ENCODE measurements at regions not wholly inside any gene's neighbourhood (a gene's known extent, or its start where the extent isn't known, plus 50 kb on each side); places are given as distances from the start of the nearest gene placed in this dataset.

GRCh38 chr11:47916361-47916841 lies 64.0 kb upstream of the PTPRJ start:
- ATAC-seq (ENCODE audit: low read depth in 2 of 2), result no peak
- peaks cover 5% of the 10 kb centered on the region for H3K27me3 Mint-ChIP-seq
- no peak overlapping the region for H3K4me3 ChIP-seq (ENCODE audit: low read depth, low read length)
- H3K4me1 Mint-ChIP-seq, result peaks cover 12 to 66% (median 40%) of the 10 kb centered on the region in 4 donors
- no peak for DNase-seq
- no peaks in the 10 kb centered on the region for H3K9me3 ChIP-seq (ENCODE audit: control insufficient read depth in 2 of 2, low read length in 2 of 2)
- H3K27me3 ChIP-seq (ENCODE audit: control insufficient read depth, insufficient read depth, low read length), result no peaks in the 10 kb centered on the region
- H3K27ac Mint-ChIP-seq, result peak overlapping the region; percentile 48 to 79 (median 74)
- no peak overlapping the region for H3K4me3 Mint-ChIP-seq
- peaks cover 0 to 2% (median 0%) of the 10 kb centered on the region in 7 donors for H3K9me3 Mint-ChIP-seq
- H3K36me3 ChIP-seq (ENCODE audit: control insufficient read depth, insufficient read depth, low read length), result no peaks in the 10 kb centered on the region
- H3K27ac ChIP-seq (ENCODE audit: insufficient read depth, low read length, poor library complexity, severe bottlenecking), result no peak overlapping the region
- no peaks in the 10 kb centered on the region for H3K36me3 Mint-ChIP-seq
- H3K4me1 ChIP-seq (ENCODE audit: control insufficient read depth, insufficient read depth, low read length, poor library complexity, severe bottlenecking), result peaks cover 35% of the 10 kb centered on the region

GRCh38 chr11:47915783-47916182 lies 64.6 kb upstream of the PTPRJ start:
- Mint-ChIP-seq H3K9me3 (peaks cover 0 to 2% (median 0%) of the 10 kb centered on the region in 7 donors), H3K27me3 (peaks cover 5% of the 10 kb centered on the region), H3K4me3 (no peak overlapping the region), H3K27ac (peak overlapping the region in 2 of 3 donors; percentile 74 to 83), H3K36me3 (no peaks in the 10 kb centered on the region), H3K4me1 (peaks cover 12 to 60% (median 35%) of the 10 kb centered on the region in 4 donors)
- no peak overlapping the region for H3K4me3 ChIP-seq (ENCODE audit: low read depth, low read length)
- DNase-seq (no peak), ATAC-seq (ENCODE audit: low read depth in 2 of 2) (no peak)
- no peaks in the 10 kb centered on the region for H3K9me3 ChIP-seq (ENCODE audit: control insufficient read depth in 2 of 2, low read length in 2 of 2)
- no peaks in the 10 kb centered on the region for H3K27me3 ChIP-seq (ENCODE audit: control insufficient read depth, insufficient read depth, low read length)
- no peak overlapping the region for H3K27ac ChIP-seq (ENCODE audit: insufficient read depth, low read length, poor library complexity, severe bottlenecking)
- H3K4me1 ChIP-seq (ENCODE audit: control insufficient read depth, insufficient read depth, low read length, poor library complexity, severe bottlenecking), result peaks cover 29% of the 10 kb centered on the region
- no peaks in the 10 kb centered on the region for H3K36me3 ChIP-seq (ENCODE audit: control insufficient read depth, insufficient read depth, low read length)

GRCh38 chr11:47915374-47915773 lies 65.0 kb upstream of the PTPRJ start:
- Histone ChIP-seq H3K27ac (ENCODE audit: insufficient read depth, low read length, poor library complexity, severe bottlenecking) (no peak overlapping the region), H3K36me3 (ENCODE audit: control insufficient read depth, insufficient read depth, low read length) (no peaks in the 10 kb centered on the region), H3K4me3 (ENCODE audit: low read depth, low read length) (no peak overlapping the region), H3K4me1 (ENCODE audit: control insufficient read depth, insufficient read depth, low read length, poor library complexity, severe bottlenecking) (peaks cover 25% of the 10 kb centered on the region), H3K27me3 (ENCODE audit: control insufficient read depth, insufficient read depth, low read length) (no peaks in the 10 kb centered on the region), H3K9me3 (ENCODE audit: control insufficient read depth in 2 of 2, low read length in 2 of 2) (no peaks in the 10 kb centered on the region)
- Mint-ChIP-seq H3K4me1 (peaks cover 11 to 56% (median 31%) of the 10 kb centered on the region in 4 donors), H3K36me3 (no peaks in the 10 kb centered on the region), H3K4me3 (peak overlapping the region in 1 of 4 donors; percentile 77), H3K27me3 (peaks cover 3% of the 10 kb centered on the region), H3K27ac (peak overlapping the region; percentile 74 to 83 (median 76)), H3K9me3 (peaks cover 0 to 2% (median 0%) of the 10 kb centered on the region in 7 donors)
- DNase-seq, result peak in 1 of 3 donors; percentile 64
- ATAC-seq (ENCODE audit: low read depth in 2 of 2), result no peak

- Mint-ChIP-seq H3K27ac (peak overlapping the region in 2 of 3 donors; percentile 56 to 74), H3K4me1 (peaks cover 8 to 50% (median 26%) of the 10 kb centered on the region in 4 donors), H3K27me3 (no peaks in the 10 kb centered on the region), H3K36me3 (no peaks in the 10 kb centered on the region), H3K9me3 (no peaks in the 10 kb centered on the region), H3K4me3 (no peak overlapping the region)
- no peaks in the 10 kb centered on the region for H3K9me3 ChIP-seq (ENCODE audit: control insufficient read depth in 2 of 2, low read length in 2 of 2)
- no peaks in the 10 kb centered on the region for H3K36me3 ChIP-seq (ENCODE audit: control insufficient read depth, insufficient read depth, low read length)
- no peak for ATAC-seq (ENCODE audit: low read depth in 2 of 2)
- no peaks in the 10 kb centered on the region for H3K27me3 ChIP-seq (ENCODE audit: control insufficient read depth, insufficient read depth, low read length)
- no peak for DNase-seq
- no peak overlapping the region for H3K4me3 ChIP-seq (ENCODE audit: low read depth, low read length)
- H3K4me1 ChIP-seq (ENCODE audit: control insufficient read depth, insufficient read depth, low read length, poor library complexity, severe bottlenecking), result peaks cover 19% of the 10 kb centered on the region
- H3K27ac ChIP-seq (ENCODE audit: insufficient read depth, low read length, poor library complexity, severe bottlenecking), result no peak overlapping the region
Observed at GRCh38 chr11:47914743-47915142, 65.6 kb upstream of the PTPRJ start.

- DNase-seq, result no peak
- Histone ChIP-seq H3K9me3 (ENCODE audit: control insufficient read depth in 2 of 2, low read length in 2 of 2) (no peaks in the 10 kb centered on the region), H3K27ac (ENCODE audit: insufficient read depth, low read length, poor library complexity, severe bottlenecking) (no peak overlapping the region), H3K36me3 (ENCODE audit: control insufficient read depth, insufficient read depth, low read length) (no peaks in the 10 kb centered on the region), H3K27me3 (ENCODE audit: control insufficient read depth, insufficient read depth, low read length) (no peaks in the 10 kb centered on the region), H3K4me3 (ENCODE audit: low read depth, low read length) (no peak overlapping the region), H3K4me1 (ENCODE audit: control insufficient read depth, insufficient read depth, low read length, poor library complexity, severe bottlenecking) (peaks cover 12% of the 10 kb centered on the region)
- H3K27ac Mint-ChIP-seq, result peak overlapping the region; percentile 57 to 82 (median 59)
- no peak overlapping the region for H3K4me3 Mint-ChIP-seq
- peaks cover 4 to 39% (median 16%) of the 10 kb centered on the region in 4 donors for H3K4me1 Mint-ChIP-seq
- no peaks in the 10 kb centered on the region for H3K36me3 Mint-ChIP-seq
- no peaks in the 10 kb centered on the region for H3K9me3 Mint-ChIP-seq
- no peak for ATAC-seq (ENCODE audit: low read depth in 2 of 2)
- H3K27me3 Mint-ChIP-seq, result no peaks in the 10 kb centered on the region
Observed at GRCh38 chr11:47913529-47914244, 65.5 kb upstream of the NUP160 start.

- no peak for DNase-seq
- Histone ChIP-seq H3K27ac (ENCODE audit: insufficient read depth, low read length, poor library complexity, severe bottlenecking) (no peak overlapping the region), H3K27me3 (ENCODE audit: control insufficient read depth, insufficient read depth, low read length) (no peaks in the 10 kb centered on the region), H3K4me1 (ENCODE audit: control insufficient read depth, insufficient read depth, low read length, poor library complexity, severe bottlenecking) (peaks cover 12% of the 10 kb centered on the region), H3K36me3 (ENCODE audit: control insufficient read depth, insufficient read depth, low read length) (no peaks in the 10 kb centered on the region), H3K4me3 (ENCODE audit: low read depth, low read length) (no peak overlapping the region), H3K9me3 (ENCODE audit: control insufficient read depth in 2 of 2, low read length in 2 of 2) (no peaks in the 10 kb centered on the region)
- Mint-ChIP-seq H3K27ac (peak overlapping the region in 1 of 3 donors; percentile 58), H3K4me3 (no peak overlapping the region), H3K4me1 (peaks cover 4 to 36% (median 12%) of the 10 kb centered on the region in 4 donors), H3K36me3 (no peaks in the 10 kb centered on the region), H3K27me3 (no peaks in the 10 kb centered on the region), H3K9me3 (peaks cover 0 to 2% (median 0%) of the 10 kb centered on the region in 7 donors)
- no peak for ATAC-seq (ENCODE audit: low read depth in 2 of 2)
Observed at GRCh38 chr11:47912843-47913437, 64.8 kb upstream of the NUP160 start.

GRCh38 chr11:47911149-47911548 lies 63.0 kb upstream of the NUP160 start:
- no peak overlapping the region for H3K4me3 Mint-ChIP-seq
- Histone ChIP-seq H3K4me1 (ENCODE audit: control insufficient read depth, insufficient read depth, low read length, poor library complexity, severe bottlenecking) (peaks cover 12% of the 10 kb centered on the region), H3K27me3 (ENCODE audit: control insufficient read depth, insufficient read depth, low read length) (no peaks in the 10 kb centered on the region), H3K4me3 (ENCODE audit: low read depth, low read length) (no peak overlapping the region), H3K9me3 (ENCODE audit: control insufficient read depth in 2 of 2, low read length in 2 of 2) (no peaks in the 10 kb centered on the region), H3K27ac (ENCODE audit: insufficient read depth, low read length, poor library complexity, severe bottlenecking) (no peak overlapping the region), H3K36me3 (ENCODE audit: control insufficient read depth, insufficient read depth, low read length) (no peaks in the 10 kb centered on the region)
- no peak for DNase-seq
- H3K36me3 Mint-ChIP-seq, result no peaks in the 10 kb centered on the region
- peaks cover 4 to 28% (median 11%) of the 10 kb centered on the region in 4 donors for H3K4me1 Mint-ChIP-seq
- peaks cover 0 to 2% (median 0%) of the 10 kb centered on the region in 7 donors for H3K9me3 Mint-ChIP-seq
- no peaks in the 10 kb centered on the region for H3K27me3 Mint-ChIP-seq
- ATAC-seq (ENCODE audit: low read depth in 2 of 2), result no peak
- H3K27ac Mint-ChIP-seq, result peak overlapping the region in 1 of 3 donors; percentile 21
